Left forelimb (tissue), 1 donor: ENCODE measurements at regions not wholly inside any gene's neighbourhood (a gene's known extent, or its start where the extent isn't known, plus 50 kb on each side); places are given as distances from the start of the nearest gene placed in this dataset.

Source experiments
- DNase-seq: peaks from one replicate; pipeline ENCODE4 v3.0.0-alpha.2; 2018; ENCODE audit warnings: low spot score

GRCh38 chr7:110139056-110139455 is 951.9 kb upstream of the LRRN3 start:
- no peak for DNase-seq

GRCh38 chr7:110142939-110143526 is 947.9 kb upstream of the LRRN3 start:
- DNase-seq, result no peak

GRCh38 chr7:110144599-110144998 is 946.3 kb upstream of the LRRN3 start:
- no peak for DNase-seq

DNA sequence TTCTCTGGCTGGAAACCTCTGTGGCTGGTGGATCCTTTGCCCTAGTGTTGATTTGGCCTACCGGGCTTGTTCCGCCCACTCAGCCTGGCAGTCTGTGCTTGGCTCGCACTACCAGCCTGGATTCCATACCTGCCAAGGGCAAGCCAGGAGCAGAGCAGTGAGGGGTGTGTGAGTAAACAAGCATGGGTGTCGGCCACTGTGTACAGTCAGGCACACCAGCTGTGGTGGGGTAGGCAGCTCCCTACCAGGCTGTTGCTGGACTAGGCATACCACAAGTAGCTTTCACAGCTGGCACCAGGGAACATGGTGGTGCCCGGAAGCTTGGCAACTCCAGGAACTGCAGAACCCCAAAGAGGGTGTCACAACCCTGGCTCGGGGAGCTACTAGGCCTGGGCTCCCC is 942.9 kb upstream of the LRRN3 start:
- no peak for DNase-seq

- DNase-seq, result no peak
Observed at GRCh38 chr7:110153222-110153621, 937.7 kb upstream of the LRRN3 start.

DNA sequence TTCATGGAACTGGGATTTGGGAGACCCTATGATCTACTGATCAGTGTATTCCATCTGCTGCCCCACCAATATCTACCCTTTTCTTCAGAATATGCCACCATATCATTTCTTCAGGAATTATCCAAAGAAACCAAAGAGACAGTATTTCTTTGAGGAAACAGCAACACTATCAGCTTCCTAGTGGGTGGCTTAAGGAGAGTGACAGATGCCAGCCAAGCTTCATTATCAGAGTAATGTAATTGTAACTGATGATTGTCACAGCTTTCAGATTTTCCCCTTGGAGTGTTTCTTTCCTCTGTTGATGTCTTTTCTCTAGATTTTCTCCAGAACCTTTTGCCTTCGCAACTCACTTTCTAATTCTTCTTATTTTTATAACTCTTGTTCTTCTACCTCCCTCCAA is 934.4 kb upstream of the LRRN3 start:
- no peak for DNase-seq

DNA sequence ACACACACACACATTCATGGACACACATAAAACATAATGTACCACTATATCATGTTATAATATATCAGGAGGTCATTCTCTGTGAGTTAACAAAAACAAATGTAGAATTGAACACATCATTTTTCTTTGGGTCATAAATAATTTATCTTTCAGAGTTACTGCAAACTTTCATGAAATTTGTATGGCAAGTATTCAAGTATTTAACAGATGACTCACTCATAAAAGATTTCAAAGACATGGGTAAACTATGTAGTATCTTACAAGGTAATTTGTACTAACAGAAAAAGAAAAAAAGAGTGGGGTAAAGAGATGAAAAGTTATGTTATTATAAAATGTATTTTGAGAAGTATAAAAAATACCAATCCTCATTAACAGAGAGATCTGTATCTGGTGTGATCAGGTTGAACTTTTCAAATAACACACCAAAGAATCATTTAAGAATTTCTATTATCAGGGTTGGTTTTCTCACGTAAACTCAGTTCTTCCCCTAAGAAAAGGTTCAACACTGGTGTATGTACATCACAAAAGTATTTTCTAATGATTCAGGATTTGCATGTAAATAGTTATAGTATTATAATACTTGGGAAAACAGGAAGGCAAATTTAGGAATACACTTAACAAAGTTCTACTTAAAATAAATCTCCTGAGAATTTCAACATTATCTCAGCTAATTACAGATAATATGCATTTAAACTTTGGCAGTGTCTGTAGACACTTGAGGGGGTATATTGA is 933.1 kb upstream of the LRRN3 start:
- no peak for DNase-seq

DNA sequence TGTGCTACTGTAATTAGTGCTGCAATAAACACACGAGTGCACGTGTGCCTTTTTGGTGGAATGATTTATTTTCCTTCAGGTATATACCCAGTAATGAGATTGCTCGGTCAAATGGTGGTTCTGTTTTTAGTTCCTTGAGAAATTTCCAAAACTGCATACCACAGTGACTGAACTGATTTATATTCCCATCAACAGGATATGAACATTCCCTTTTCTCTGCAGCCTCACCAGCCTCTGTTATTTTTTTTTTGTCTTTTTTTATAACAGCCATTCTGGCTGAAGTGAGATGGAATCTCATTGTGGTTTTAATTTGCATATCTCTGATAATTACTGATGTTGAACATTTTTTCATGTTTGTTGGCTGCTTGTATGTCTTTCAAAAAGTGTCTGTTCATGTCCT is 922.9 kb upstream of the LRRN3 start:
- DNase-seq, result no peak

GRCh38 chr7:110170841-110171240 is 920.1 kb upstream of the LRRN3 start:
- no peak for DNase-seq

GRCh38 chr7:110177463-110177862 is 913.5 kb upstream of the LRRN3 start:
- no peak for DNase-seq

- DNase-seq, result no peak
Observed at GRCh38 chr7:110179037-110179436, 911.9 kb upstream of the LRRN3 start.

DNA sequence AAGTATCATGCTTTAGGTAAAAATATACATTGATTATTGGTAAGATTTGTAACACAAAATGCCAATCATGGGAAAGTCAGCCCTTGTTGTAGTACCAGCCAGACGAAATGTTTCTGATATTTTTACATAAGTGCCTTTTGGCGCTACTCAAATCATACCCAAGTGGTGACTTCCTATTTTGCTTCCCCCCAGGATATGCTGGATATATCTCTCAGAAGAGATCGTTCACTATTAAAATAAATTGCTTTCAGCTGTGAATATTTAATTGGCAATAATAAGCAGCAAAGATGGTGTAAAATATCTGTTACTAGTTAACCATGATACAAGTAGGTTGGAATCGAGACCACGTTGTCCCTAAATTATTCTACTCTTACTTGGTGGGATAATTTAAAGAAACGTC is 909.2 kb upstream of the LRRN3 start:
- DNase-seq, result no peak

- DNase-seq, result no peak
Observed at GRCh38 chr7:110186334-110186733, 904.6 kb upstream of the LRRN3 start.

DNA sequence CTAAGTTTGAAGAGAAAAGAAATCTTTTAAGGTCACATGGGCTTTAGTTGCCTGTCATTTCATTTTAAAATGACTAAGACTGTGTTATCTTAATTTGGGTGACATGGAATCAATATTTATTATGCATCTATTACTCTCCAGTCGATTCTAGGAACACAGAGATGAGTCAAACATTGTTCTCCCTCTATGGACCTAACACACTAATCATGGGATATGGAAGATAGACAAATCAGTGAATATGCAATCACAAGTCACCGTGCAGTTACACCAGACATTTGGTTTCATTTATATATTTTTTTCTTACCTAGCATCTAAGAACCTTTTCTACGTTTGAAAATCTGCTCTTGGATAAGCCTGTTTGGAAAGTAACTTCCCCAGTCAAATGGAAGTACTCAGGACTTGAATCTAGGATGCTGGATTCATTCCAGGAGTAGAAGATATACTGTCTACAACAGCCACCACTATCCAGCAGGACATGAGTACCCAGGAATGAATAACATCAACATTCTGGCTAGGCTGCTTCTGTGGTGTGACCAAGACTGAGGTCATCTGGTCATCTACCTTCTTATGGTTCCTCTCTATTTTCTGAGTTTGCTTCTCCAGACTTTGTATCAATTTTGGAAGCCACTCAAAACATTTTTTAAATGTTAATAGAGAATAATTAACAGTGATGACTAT is 902.9 kb upstream of the LRRN3 start:
- DNase-seq, result no peak

DNA sequence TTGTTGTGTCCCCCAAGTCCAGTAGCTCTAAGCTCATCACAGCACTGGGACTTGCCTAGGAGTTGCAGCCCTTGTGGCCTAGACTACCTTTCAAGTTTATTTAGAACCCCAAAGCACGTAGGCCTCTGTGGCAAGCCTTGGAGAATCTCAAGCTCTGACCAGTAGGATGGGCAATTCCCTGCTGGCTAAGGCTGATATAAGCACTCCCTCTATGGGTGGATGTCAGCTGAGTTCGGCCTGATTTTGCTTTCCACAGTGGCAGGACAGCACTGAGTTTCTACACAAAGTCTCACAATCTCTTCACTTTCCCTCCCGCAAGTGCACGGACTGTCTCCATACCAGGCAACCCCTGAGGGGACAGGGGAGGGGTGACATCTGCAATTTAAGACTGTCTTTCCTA is 886.4 kb upstream of the LRRN3 start:
- DNase-seq, result no peak

- DNase-seq, result no peak
Observed at GRCh38 chr7:110205899-110206298, 885.0 kb upstream of the LRRN3 start.

DNA sequence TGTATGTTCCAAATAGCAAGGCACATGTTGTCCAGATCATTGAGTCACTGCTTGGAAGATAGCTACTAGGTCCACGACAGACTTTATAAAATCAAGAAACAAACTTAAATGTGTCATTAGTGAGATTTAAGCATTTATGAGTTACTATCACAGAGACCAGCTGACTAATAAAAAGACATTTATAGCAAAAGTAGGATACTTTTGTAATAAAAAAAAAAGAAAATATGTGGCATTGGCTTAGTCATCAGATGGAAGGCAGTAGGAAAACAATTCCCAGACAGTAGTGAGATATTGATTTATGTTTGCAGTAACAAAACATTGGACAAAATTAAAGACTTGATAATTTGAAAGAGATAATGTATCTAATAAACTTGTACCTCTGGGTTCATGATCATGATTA is 881.0 kb upstream of the LRRN3 start:
- no peak for DNase-seq

DNA sequence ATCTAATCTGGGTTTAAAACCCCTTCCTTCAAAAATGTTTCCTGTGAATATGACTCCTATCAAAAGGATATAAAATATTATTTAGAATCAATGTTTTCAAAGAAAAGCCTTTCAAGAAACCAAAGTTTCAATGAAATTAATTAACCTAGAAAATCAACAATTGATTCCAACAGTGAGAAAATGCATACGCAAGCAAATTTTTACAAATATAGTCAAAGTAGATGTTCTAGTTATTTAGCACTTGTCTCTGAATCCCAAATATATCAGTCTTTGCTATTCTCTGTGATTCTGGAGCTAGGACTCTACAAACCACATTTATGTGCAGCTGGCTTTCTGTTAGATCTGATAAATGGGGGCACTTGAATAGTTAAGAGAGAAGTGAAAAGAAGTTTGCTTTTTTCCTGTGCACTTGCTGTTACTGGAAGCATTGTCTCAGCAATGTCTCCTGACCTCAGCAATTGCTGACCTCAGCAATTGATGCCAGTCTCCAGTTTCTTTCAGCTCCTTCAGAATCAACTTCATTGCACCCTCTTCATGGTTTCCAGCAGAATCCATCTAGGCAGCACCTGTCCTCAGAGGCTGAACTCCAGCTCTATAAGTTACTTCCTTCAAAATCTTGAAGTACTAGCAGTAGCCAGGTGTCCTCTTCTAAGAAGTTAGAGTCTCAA is 879.9 kb upstream of the LRRN3 start:
- DNase-seq, result no peak

GRCh38 chr7:110224643-110225042 is 866.3 kb upstream of the LRRN3 start:
- no peak for DNase-seq

DNA sequence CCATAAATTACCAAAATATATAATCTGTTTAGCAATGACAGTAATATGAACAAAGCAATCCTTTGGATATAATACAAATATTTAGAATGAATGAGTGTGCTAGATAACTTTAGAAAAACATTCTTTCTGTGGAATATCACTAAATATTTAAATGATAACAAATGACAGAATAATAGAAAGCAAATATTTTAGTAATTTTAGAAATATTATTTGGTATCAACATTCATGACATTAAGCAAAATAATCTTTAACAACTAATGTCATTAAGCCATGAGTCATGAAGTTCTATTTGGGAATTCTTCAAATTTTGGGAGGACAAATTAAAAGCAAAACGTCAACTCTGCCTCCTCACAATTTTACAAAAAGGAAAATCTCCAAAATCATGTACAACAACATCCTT is 844.8 kb upstream of the LRRN3 start:
- no peak for DNase-seq

GRCh38 chr7:110253093-110253492 is 837.8 kb upstream of the LRRN3 start:
- DNase-seq, result no peak

GRCh38 chr7:110257673-110258072 is 833.3 kb upstream of the LRRN3 start:
- DNase-seq, result no peak

DNA sequence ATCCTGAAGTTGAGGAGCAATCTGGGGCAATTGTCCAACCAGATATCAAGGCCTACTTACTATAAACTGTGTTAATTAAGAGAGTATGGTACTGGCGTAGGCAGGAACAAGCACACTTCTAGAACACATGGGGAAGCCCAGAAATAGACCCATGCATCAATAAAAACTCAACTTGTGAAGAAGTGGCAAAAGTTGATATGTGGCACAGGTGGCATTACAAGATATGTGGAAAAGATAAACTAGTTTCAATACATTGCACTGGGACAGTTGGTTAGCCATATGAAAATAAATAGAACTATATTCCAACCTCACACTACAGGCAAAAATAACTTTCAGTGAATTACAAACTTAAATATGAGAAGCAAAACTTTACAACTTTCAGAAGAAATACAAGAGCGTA is 828.7 kb upstream of the LRRN3 start:
- DNase-seq, result no peak
